Smooth muscle cell (in vitro differentiated cells): ENCODE measurements at regions not wholly inside any gene's neighbourhood (a gene's known extent, or its start where the extent isn't known, plus 50 kb on each side); places are given as distances from the start of the nearest gene placed in this dataset.

Source experiments
- DNase-seq: peaks from one replicate; lab custom pipeline; 2025; ENCODE audit not compliant: unreplicated experiment; lab: John Stamatoyannopoulos, UW
- H2AFZ ChIP-seq: fragments of 200-600 bp; sonication (generic); 2 replicates; pipeline ENCODE4 v1.6.0; 2016; ENCODE audit warnings: antibody characterized with exemption, low read depth, mild to moderate bottlenecking
- H3F3A ChIP-seq: fragments of 200-600 bp; sonication (generic); 2 replicates; pipeline ENCODE4 v1.6.0; 2017; ENCODE audit warnings: antibody characterized with exemption, low read depth
- H3K27ac ChIP-seq: fragments of 200-600 bp; sonication (generic); 2 replicates; pipeline ENCODE4 v1.5.1; 2016; ENCODE audit warnings: low read depth, mild to moderate bottlenecking
- H3K27me3 ChIP-seq: fragments of 200-600 bp; sonication (generic); 2 replicates; pipeline ENCODE4 v1.6.1; 2016; ENCODE audit warnings: low read depth, mild to moderate bottlenecking
- H3K36me3 ChIP-seq: fragments of 200-600 bp; sonication (generic); 2 replicates; pipeline ENCODE4 v1.5.1; 2016; ENCODE audit warnings: low read depth
- H3K4me1 ChIP-seq: fragments of 200-600 bp; sonication (generic); 2 replicates; pipeline ENCODE4 v1.5.1; 2016; ENCODE audit warnings: low read depth
- H3K4me2 ChIP-seq: fragments of 200-600 bp; sonication (generic); 2 replicates; pipeline ENCODE4 v1.6.0; 2016; ENCODE audit warnings: mild to moderate bottlenecking
- H3K4me3 ChIP-seq: fragments of 200-600 bp; sonication (generic); 2 replicates; pipeline ENCODE4 v1.5.1; 2016; ENCODE audit warnings: mild to moderate bottlenecking
- H3K79me2 ChIP-seq: fragments of 200-600 bp; sonication (generic); 2 replicates; pipeline ENCODE4 v1.6.0; 2016; ENCODE audit warnings: low read depth, mild to moderate bottlenecking
- H3K9ac ChIP-seq: fragments of 200-600 bp; sonication (generic); 2 replicates; pipeline ENCODE4 v1.6.0; 2016; ENCODE audit warnings: low read depth
- H3K9me3 ChIP-seq: fragments of 200-600 bp; sonication (generic); replicated peaks from 2 replicates; pipeline ENCODE4 v1.5.1; 2016; ENCODE audit warnings: low read depth
- H4K20me1 ChIP-seq: fragments of 200-600 bp; sonication (generic); 2 replicates; pipeline ENCODE4 v1.6.0; 2016; ENCODE audit warnings: low read depth
- WGBS: methylation state at CpG from one replicate; pipeline ENCODE4 v1.1.7; 2016; ENCODE audit warnings: low lambda C conversion rate; 5-methylcytosine and 5-hydroxymethylcytosine counted together
- TF ChIP-seq, protein P1 (sequence below): fragments of 200-600 bp; sonication (generic); IDR thresholded peaks from 2 replicates; pipeline ENCODE4 v1.5.1; 2017; ENCODE audit warnings: borderline replicate concordance, mild to moderate bottlenecking, antibody characterized with exemption; ENCODE audit not compliant: insufficient read depth, poor library complexity, severe bottlenecking

DNA sequence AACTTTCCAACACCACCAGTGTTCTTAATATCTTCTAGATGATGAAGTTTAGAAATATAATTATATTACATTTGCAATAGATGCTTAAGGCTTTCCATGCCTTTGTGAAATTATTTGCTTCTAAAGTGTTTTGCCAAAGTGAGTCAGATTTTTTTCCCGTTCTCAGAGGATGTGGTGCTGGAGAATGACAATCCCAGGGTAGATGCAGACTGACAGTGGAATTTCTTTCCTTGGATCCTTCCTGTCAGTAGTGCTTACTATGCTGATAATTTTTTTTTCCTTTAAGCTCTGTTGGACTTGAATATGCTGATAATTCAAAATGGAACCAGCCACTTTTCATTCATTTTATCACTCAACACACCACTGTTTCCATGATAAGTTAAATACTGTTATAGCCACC lies 59.9 kb upstream of the SOX4 start:
- Histone ChIP-seq H3K36me3 (no peaks in the 10 kb centered on the region), H4K20me1 (no peaks in the 10 kb centered on the region), H3K4me3 (no peak overlapping the region), H3K27me3 (no peaks in the 10 kb centered on the region), H3K4me2 (peak overlapping the region; percentile 21), H3K9ac (no peak overlapping the region), H2AFZ (no peak overlapping the region), H3K27ac (no peak overlapping the region), H3K79me2 (no peaks in the 10 kb centered on the region), H3K9me3 (no peaks in the 10 kb centered on the region), H3K4me1 (no peaks in the 10 kb centered on the region), H3F3A (no peaks in the 10 kb centered on the region)
- TF ChIP-seq, protein P1, sequence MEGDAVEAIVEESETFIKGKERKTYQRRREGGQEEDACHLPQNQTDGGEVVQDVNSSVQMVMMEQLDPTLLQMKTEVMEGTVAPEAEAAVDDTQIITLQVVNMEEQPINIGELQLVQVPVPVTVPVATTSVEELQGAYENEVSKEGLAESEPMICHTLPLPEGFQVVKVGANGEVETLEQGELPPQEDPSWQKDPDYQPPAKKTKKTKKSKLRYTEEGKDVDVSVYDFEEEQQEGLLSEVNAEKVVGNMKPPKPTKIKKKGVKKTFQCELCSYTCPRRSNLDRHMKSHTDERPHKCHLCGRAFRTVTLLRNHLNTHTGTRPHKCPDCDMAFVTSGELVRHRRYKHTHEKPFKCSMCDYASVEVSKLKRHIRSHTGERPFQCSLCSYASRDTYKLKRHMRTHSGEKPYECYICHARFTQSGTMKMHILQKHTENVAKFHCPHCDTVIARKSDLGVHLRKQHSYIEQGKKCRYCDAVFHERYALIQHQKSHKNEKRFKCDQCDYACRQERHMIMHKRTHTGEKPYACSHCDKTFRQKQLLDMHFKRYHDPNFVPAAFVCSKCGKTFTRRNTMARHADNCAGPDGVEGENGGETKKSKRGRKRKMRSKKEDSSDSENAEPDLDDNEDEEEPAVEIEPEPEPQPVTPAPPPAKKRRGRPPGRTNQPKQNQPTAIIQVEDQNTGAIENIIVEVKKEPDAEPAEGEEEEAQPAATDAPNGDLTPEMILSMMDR: no peak
- 3% methylated on average over 1 of the region's 1 CpG for WGBS
- no peak for DNase-seq

DNA sequence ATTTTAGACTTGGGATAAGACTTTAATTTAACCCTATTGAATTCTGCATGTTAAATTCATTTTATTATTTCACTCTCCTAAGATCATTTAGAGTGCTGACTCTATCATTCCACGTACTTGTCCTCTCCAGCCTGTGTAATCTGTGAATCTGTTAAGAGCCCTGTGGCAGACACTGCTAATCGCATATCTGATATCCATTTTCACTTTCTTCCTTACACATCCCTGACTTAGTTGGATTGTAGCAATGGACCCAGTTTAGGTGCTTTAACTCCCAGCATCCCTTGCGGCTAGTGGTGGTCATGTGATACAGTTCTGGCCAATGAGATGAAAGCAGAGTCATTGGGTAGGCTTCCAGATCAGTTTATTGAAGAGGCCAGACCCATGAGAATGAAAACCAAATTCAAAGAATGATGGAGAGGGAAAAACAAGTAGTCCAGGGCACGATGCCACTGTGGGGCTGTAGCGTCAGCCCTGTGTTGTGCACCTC lies 57.2 kb upstream of the SOX4 start:
- Histone ChIP-seq H3K27me3 (no peaks in the 10 kb centered on the region), H4K20me1 (no peaks in the 10 kb centered on the region), H3K27ac (no peak overlapping the region), H3K9ac (no peak overlapping the region), H3K9me3 (no peaks in the 10 kb centered on the region), H3K79me2 (no peaks in the 10 kb centered on the region), H3K4me1 (no peaks in the 10 kb centered on the region), H3K4me2 (no peak overlapping the region), H3K4me3 (no peak overlapping the region), H3K36me3 (no peaks in the 10 kb centered on the region), H3F3A (no peaks in the 10 kb centered on the region), H2AFZ (no peak overlapping the region)
- 93% methylated on average over 5 of the region's 5 CpGs for WGBS
- TF ChIP-seq, protein P1: no peak
- no peak for DNase-seq

DNA sequence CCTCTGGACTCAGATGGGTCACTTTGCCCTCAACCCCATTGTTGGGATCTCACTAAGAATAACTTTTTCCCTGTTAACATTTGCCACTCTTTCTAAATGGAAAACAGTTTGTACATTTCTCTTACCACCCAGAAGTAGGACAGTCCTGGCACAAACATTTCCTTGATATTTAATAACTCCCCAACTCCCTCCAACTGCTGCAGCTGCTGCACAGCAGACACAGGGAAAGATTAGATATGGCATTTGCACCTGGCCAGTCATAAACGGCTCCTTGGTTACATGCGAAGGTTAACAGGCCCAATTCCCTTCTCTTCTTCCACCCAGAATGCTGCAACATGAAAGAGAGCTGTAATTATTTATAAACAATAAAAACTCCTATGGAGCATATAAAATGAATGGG lies 55.9 kb upstream of the SOX4 start:
- H3K36me3 ChIP-seq: no peaks in the 10 kb centered on the region
- H3K9me3 ChIP-seq: no peaks in the 10 kb centered on the region
- TF ChIP-seq, protein P1: no peak
- H3K27me3 ChIP-seq: no peaks in the 10 kb centered on the region
- H3K79me2 ChIP-seq: no peaks in the 10 kb centered on the region
- no peak overlapping the region for H3K4me2 ChIP-seq
- 92% methylated on average over 2 of the region's 2 CpGs for WGBS
- no peaks in the 10 kb centered on the region for H4K20me1 ChIP-seq
- H3K4me3 ChIP-seq: no peak overlapping the region
- H3K27ac ChIP-seq: no peak overlapping the region
- H2AFZ ChIP-seq: no peak overlapping the region
- H3K4me1 ChIP-seq: no peaks in the 10 kb centered on the region
- DNase-seq: no peak
- no peak overlapping the region for H3K9ac ChIP-seq
- H3F3A ChIP-seq: no peaks in the 10 kb centered on the region

DNA sequence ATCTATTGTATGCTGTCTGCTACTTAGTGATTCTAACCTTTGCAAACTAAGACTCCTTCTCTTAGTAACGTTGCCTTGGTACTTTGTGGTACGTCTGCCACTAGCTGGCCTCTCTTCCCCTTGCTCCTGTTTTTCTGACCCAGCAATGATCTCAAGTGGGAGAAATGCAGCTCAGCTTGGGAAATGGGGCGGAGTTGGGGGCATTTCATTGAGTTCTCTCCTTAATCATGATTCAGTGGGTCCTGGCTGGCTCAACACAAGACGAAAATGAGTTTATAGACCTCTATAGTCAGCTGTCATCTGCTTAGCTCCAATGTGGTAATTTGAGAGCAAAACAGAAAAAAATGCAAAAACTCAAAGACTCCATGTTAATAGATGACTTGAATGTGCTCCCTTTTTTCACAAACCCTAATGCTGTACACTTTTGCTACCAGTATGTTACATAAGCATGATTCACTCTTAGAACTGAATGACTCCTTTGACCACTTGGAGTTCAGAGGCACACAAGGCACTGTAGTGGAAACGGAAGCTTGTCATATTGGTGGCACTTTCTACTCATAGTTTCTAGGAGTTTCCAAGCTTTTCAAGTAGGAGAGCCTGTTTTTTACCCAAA lies 55.3 kb upstream of the SOX4 start:
- Histone ChIP-seq H3K79me2 (no peaks in the 10 kb centered on the region), H3K36me3 (no peaks in the 10 kb centered on the region), H3K27ac (peak overlapping the region; percentile 11), H3K27me3 (no peaks in the 10 kb centered on the region), H3K9me3 (no peaks in the 10 kb centered on the region), H2AFZ (peak overlapping the region; percentile 37), H3F3A (no peaks in the 10 kb centered on the region), H3K4me3 (no peak overlapping the region), H3K9ac (no peak overlapping the region), H4K20me1 (no peaks in the 10 kb centered on the region), H3K4me1 (no peaks in the 10 kb centered on the region), H3K4me2 (no peak overlapping the region)
- WGBS: 66% methylated on average over 5 of the region's 5 CpGs
- TF ChIP-seq, protein P1: no peak
- no peak for DNase-seq
